ENCODE measurements at regions not wholly inside any gene's neighbourhood (a gene's known extent, or its start where the extent isn't known, plus 50 kb on each side); places are given as distances from the start of the nearest gene placed in this dataset.

GRCh38 chr5:18802336-18802735 lies 1168.1 kb downstream of the TAF11L14 start:
- POLR2A ChIA-PET: no interaction called here
- TF ChIP-seq HOXD13 (CRISPR knock-in tag; IDR thresholded peaks at IDR 0.05; ENCODE audit: borderline replicate concordance): no peak
- TF ChIP-seq ZNF175 (tag by site-specific recombination; IDR thresholded peaks at IDR 0.05): no peak
- TF ChIP-seq REPIN1 (tag by site-specific recombination; IDR thresholded peaks at IDR 0.05; ENCODE audit: low read depth): no peak
- no peak for TF ChIP-seq ZBTB20 (tag by site-specific recombination; IDR thresholded peaks at IDR 0.05)
- TF ChIP-seq ZNF707 (tag by site-specific recombination; IDR thresholded peaks at IDR 0.05): no peak
- no peak for TF ChIP-seq KLF10 (tag by site-specific recombination; IDR thresholded peaks at IDR 0.05)
- TF ChIP-seq ZNF274 (IDR thresholded peaks at IDR 0.05; ENCODE audit: low read length): no peak
- no peak for TF ChIP-seq ZNF274 (tag by site-specific recombination; IDR thresholded peaks at IDR 0.05; ENCODE audit: borderline replicate concordance)
- no peak for TF ChIP-seq ZNF132 (tag by site-specific recombination; IDR thresholded peaks at IDR 0.05; ENCODE audit: borderline replicate concordance)
- no peak for TF ChIP-seq ZNF324 (tag by site-specific recombination; IDR thresholded peaks at IDR 0.05)
- no peak for TF ChIP-seq ZNF157 (tag by site-specific recombination; IDR thresholded peaks at IDR 0.05)
- TF ChIP-seq, protein P1, sequence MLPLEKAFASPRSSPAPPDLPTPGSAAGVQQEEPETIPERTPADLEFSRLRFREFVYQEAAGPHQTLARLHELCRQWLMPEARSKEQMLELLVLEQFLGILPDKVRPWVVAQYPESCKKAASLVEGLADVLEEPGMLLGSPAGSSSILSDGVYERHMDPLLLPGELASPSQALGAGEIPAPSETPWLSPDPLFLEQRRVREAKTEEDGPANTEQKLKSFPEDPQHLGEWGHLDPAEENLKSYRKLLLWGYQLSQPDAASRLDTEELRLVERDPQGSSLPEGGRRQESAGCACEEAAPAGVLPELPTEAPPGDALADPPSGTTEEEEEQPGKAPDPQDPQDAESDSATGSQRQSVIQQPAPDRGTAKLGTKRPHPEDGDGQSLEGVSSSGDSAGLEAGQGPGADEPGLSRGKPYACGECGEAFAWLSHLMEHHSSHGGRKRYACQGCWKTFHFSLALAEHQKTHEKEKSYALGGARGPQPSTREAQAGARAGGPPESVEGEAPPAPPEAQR (tag by site-specific recombination; IDR thresholded peaks at IDR 0.05): no peak
- H3K4me3 ChIP-seq (ENCODE audit: low read depth, low read length): no peak overlapping the region
- no peak overlapping the region for H3K27ac ChIP-seq (ENCODE audit: extremely low read depth, low read depth, low read length)
- no peaks in the 10 kb centered on the region for H3K4me1 ChIP-seq (ENCODE audit: control insufficient read depth, insufficient read depth, low read length)
- H3K36me3 ChIP-seq (ENCODE audit: control insufficient read depth in 2 of 2, insufficient read depth in 1 of 2, low read length in 2 of 2): no peaks in the 10 kb centered on the region
- CTCF ChIA-PET: interaction anchor here (0.6 kb wide), 1 partner anchor 10 kb away, joined by 3 read pairs; no protein-coding TSS in a partner anchor
- no peaks in the 10 kb centered on the region for H3K9me3 ChIP-seq (ENCODE audit: control insufficient read depth, insufficient read depth, low read depth, low read length)

GRCh38 chr5:18805376-18805775 lies 1171.1 kb downstream of the TAF11L14 start:
- H3K4me1 ChIP-seq (ENCODE audit: control insufficient read depth, insufficient read depth, low read length): no peaks in the 10 kb centered on the region
- CTCF ChIA-PET: interaction anchor here (1.2 kb wide), 1 partner anchor 11 kb away, joined by 3 read pairs; no protein-coding TSS in a partner anchor
- H3K9me3 ChIP-seq (ENCODE audit: control insufficient read depth, insufficient read depth, low read depth, low read length): no peaks in the 10 kb centered on the region
- no peaks in the 10 kb centered on the region for H3K36me3 ChIP-seq (ENCODE audit: control insufficient read depth in 2 of 2, insufficient read depth in 1 of 2, low read length in 2 of 2)
- TF ChIP-seq ZNF548 (tag by site-specific recombination; IDR thresholded peaks at IDR 0.05): no peak
- TF ChIP-seq ZNF121 (tag by site-specific recombination; IDR thresholded peaks at IDR 0.05): no peak
- no peak for TF ChIP-seq GFI1B (tag by site-specific recombination; IDR thresholded peaks at IDR 0.05)
- no peak for TF ChIP-seq ZNF274 (IDR thresholded peaks at IDR 0.05; ENCODE audit: low read length)
- TF ChIP-seq ZNF274 (tag by site-specific recombination; IDR thresholded peaks at IDR 0.05; ENCODE audit: borderline replicate concordance): no peak
- no peak for TF ChIP-seq HOXA7 (CRISPR knock-in tag; IDR thresholded peaks at IDR 0.05; ENCODE audit: borderline replicate concordance)
- no peak for TF ChIP-seq ZNF600 (tag by site-specific recombination; IDR thresholded peaks at IDR 0.05)
- no peak for TF ChIP-seq ZNF202 (tag by site-specific recombination; IDR thresholded peaks at IDR 0.05; ENCODE audit: borderline replicate concordance)
- TF ChIP-seq, protein P2, sequence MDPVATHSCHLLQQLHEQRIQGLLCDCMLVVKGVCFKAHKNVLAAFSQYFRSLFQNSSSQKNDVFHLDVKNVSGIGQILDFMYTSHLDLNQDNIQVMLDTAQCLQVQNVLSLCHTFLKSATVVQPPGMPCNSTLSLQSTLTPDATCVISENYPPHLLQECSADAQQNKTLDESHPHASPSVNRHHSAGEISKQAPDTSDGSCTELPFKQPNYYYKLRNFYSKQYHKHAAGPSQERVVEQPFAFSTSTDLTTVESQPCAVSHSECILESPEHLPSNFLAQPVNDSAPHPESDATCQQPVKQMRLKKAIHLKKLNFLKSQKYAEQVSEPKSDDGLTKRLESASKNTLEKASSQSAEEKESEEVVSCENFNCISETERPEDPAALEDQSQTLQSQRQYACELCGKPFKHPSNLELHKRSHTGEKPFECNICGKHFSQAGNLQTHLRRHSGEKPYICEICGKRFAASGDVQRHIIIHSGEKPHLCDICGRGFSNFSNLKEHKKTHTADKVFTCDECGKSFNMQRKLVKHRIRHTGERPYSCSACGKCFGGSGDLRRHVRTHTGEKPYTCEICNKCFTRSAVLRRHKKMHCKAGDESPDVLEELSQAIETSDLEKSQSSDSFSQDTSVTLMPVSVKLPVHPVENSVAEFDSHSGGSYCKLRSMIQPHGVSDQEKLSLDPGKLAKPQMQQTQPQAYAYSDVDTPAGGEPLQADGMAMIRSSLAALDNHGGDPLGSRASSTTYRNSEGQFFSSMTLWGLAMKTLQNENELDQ (tag by site-specific recombination; IDR thresholded peaks at IDR 0.05; ENCODE audit: low read depth): no peak
- no peak for TF ChIP-seq HIC1 (tag by site-specific recombination; IDR thresholded peaks at IDR 0.05)
- TF ChIP-seq MEIS1 (CRISPR knock-in tag; IDR thresholded peaks at IDR 0.05; ENCODE audit: borderline replicate concordance): no peak
- no peak overlapping the region for H3K27ac ChIP-seq (ENCODE audit: extremely low read depth, low read depth, low read length)
- no peak overlapping the region for H3K4me3 ChIP-seq (ENCODE audit: low read depth, low read length)
- POLR2A ChIA-PET: no interaction called here

Data from HEK293 (cell line).